Trophoblast cell (in vitro differentiated cells and primary cell): ENCODE measurements at regions not wholly inside any gene's neighbourhood (a gene's known extent, or its start where the extent isn't known, plus 50 kb on each side); places are given as distances from the start of the nearest gene placed in this dataset.

Source experiments
- DNase-seq, 2 donors: peaks; one replicate each; pipeline ENCODE4 v3.0.0-alpha.2; 2016
- H2AFZ ChIP-seq: 2 replicates; pipeline ENCODE4 v1.6.1; 2013; ENCODE audit warnings: low read length, moderate library complexity, mild to moderate bottlenecking; ENCODE audit not compliant: insufficient read depth, poor library complexity
- H2AK5ac ChIP-seq: 2 replicates; pipeline ENCODE4 v1.6.1; 2013; ENCODE audit warnings: mild to moderate bottlenecking, low read length
- H2BK120ac ChIP-seq: 2 replicates; pipeline ENCODE4 v1.6.1; 2013; ENCODE audit warnings: low read length, mild to moderate bottlenecking, moderate library complexity; ENCODE audit not compliant: insufficient read depth, poor library complexity
- H2BK12ac ChIP-seq: 2 replicates; pipeline ENCODE4 v1.6.1; 2013; ENCODE audit warnings: mild to moderate bottlenecking, low read length, moderate library complexity
- H2BK5ac ChIP-seq: 2 replicates; pipeline ENCODE4 v1.6.1; 2013; ENCODE audit warnings: low read length, low read depth, moderate library complexity, mild to moderate bottlenecking; ENCODE audit not compliant: poor library complexity
- H3K14ac ChIP-seq: 2 replicates; pipeline ENCODE4 v1.6.1; 2013; ENCODE audit warnings: mild to moderate bottlenecking, low read length
- H3K18ac ChIP-seq: 2 replicates; pipeline ENCODE4 v1.6.1; 2013; ENCODE audit warnings: mild to moderate bottlenecking, low read length
- H3K23ac ChIP-seq: 2 replicates; pipeline ENCODE4 v1.6.1; 2013; ENCODE audit warnings: low read length
- H3K27ac ChIP-seq: 2 replicates; pipeline ENCODE4 v1.5.1; 2013; ENCODE audit warnings: low read depth, mild to moderate bottlenecking, inconsistent platforms, low read length, moderate library complexity
- H3K27me3 ChIP-seq: 2 replicates; pipeline ENCODE4 v1.6.1; 2013; ENCODE audit warnings: inconsistent platforms, mild to moderate bottlenecking, low read length, moderate library complexity; ENCODE audit not compliant: insufficient read depth
- H3K36me3 ChIP-seq, 2 experiments: 1 replicate in 1 of 2; 2 replicates in 1 of 2; pipeline ENCODE4 v1.6.1; 2013; ENCODE audit warnings: low read length in 2 of 2, mild to moderate bottlenecking in 2 of 2, moderate library complexity in 1 of 2; ENCODE audit not compliant: insufficient read depth in 2 of 2, control insufficient read depth in 1 of 2
- H3K4ac ChIP-seq: 2 replicates; pipeline ENCODE4 v1.6.1; 2013; ENCODE audit warnings: low read depth, mild to moderate bottlenecking, low read length, moderate library complexity
- H3K4me1 ChIP-seq, 2 experiments: 1 replicate in 1 of 2; 2 replicates in 1 of 2; pipeline ENCODE4 v1.6.1; 2013; ENCODE audit warnings: low read length in 2 of 2, mild to moderate bottlenecking in 2 of 2, moderate library complexity in 1 of 2; ENCODE audit not compliant: insufficient read depth in 2 of 2, control insufficient read depth in 1 of 2
- H3K4me2 ChIP-seq: 2 replicates; pipeline ENCODE4 v1.6.1; 2013; ENCODE audit warnings: inconsistent platforms, mild to moderate bottlenecking, low read length, moderate library complexity
- H3K4me3 ChIP-seq: 2 replicates; pipeline ENCODE4 v1.5.1; 2013; ENCODE audit warnings: mild to moderate bottlenecking, low read depth, low read length, inconsistent platforms
- H3K79me1 ChIP-seq: one replicate; pipeline ENCODE4 v1.6.1; 2013; ENCODE audit warnings: low read length
- H3K79me2 ChIP-seq: 2 replicates; pipeline ENCODE4 v1.6.1; 2013; ENCODE audit warnings: low read length, mild to moderate bottlenecking; ENCODE audit not compliant: control insufficient read depth, insufficient read depth, poor library complexity
- H3K9ac ChIP-seq: 2 replicates; pipeline ENCODE4 v1.6.1; 2013; ENCODE audit warnings: mild to moderate bottlenecking, low read length
- H3K9me3 ChIP-seq: 2 replicates; pipeline ENCODE4 v1.6.1; 2013; ENCODE audit warnings: low read depth, mild to moderate bottlenecking, control low read depth, inconsistent platforms, low read length; ENCODE audit not compliant: insufficient read depth
- H4K12ac ChIP-seq: 2 replicates; pipeline ENCODE4 v1.6.1; 2013; ENCODE audit warnings: low read depth, mild to moderate bottlenecking, low read length, moderate library complexity
- H4K8ac ChIP-seq: 2 replicates; pipeline ENCODE4 v1.6.1; 2013; ENCODE audit warnings: low read depth, mild to moderate bottlenecking, low read length, moderate library complexity
- H4K91ac ChIP-seq: one replicate; pipeline ENCODE4 v1.6.1; 2013; ENCODE audit warnings: low read depth, mild to moderate bottlenecking, low read length, moderate library complexity
- WGBS: extraction: QIAGEN DNeasy Blood & Tissue Kit; methylation state at CpG from one replicate; pipeline ENCODE4 v1.1.7; 2013; ENCODE audit warnings: missing lambda C conversion rate; ENCODE audit not compliant: insufficient read length, insufficient coverage; ENCODE audit errors: extremely low coverage; 5-methylcytosine and 5-hydroxymethylcytosine counted together

DNA sequence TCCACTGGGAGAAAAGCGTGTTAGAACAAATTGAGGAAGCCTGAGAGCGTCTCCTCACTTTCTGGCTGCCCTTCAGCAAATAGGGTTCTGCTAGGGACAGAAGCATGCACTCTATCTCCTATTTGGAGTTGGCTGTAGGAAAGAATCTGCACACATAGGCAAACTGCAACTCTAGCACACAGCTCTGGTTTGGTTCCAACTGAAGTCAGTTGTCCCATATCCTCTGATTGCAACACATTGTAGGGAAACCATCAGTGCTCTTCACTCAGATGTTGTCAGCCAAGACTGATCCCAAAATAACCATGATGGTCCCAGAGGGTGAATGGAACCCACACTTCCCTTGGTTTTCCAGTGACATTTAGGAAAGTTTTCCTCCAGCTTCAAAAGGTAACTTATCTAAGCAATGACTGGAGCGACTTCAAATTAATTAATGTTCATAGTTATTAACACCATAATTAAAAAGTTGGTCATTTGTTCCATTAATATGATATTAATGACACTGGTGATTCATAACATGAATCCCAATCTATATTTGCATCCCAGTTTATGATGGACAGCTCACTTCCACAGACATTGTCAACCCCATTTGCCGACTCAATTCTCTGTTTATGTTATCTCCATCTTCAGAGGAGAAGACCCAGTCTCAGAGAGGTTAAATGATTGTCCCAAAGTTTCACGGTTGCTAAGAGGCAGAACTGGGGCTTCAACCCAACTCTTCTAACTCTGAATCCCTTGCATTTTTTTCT, 136.7 kb upstream of the ZNF462 start:
- no CpG with 5 or more reads among the region's 5 CpGs for WGBS

DNA sequence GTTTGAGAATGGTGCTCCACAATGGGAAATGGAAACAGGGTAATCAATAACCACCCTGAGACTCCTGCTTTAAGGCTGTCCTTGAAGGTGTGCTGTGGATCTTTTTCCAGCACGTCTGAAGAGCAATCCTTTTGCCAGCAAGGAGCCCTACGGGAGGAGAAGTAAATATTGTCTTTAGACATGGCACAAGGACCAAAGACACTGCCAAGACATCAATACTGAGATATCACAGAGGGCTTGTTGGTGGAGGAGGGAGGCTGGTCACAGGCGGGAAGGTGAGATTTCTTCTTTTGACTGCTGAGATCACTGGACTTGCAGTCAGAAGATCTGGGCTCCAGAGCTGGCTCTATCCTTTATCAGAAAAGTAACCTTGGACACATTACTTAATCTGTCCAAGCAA, 135.0 kb upstream of the ZNF462 start:
- Histone ChIP-seq H3K4me1 (no peaks in the 10 kb centered on the region), H3K18ac (no peak overlapping the region), H3K4me3 (no peak overlapping the region), H3K23ac (no peak overlapping the region), H2AK5ac (no peak overlapping the region), H3K79me1 (no peaks in the 10 kb centered on the region), H3K4ac (no peak overlapping the region), H4K12ac (no peak overlapping the region), H3K36me3 (no peaks in the 10 kb centered on the region), H2BK12ac (no peak overlapping the region), H3K27me3 (no peaks in the 10 kb centered on the region), H3K4me2 (no peak overlapping the region), H4K8ac (no peak overlapping the region), H3K79me2 (no peaks in the 10 kb centered on the region), H2AFZ (no peak overlapping the region), H3K9me3 (no peaks in the 10 kb centered on the region), H3K9ac (no peak overlapping the region), H2BK5ac (no peak overlapping the region), H4K91ac (no peak overlapping the region), H3K27ac (no peak overlapping the region), H3K14ac (no peak overlapping the region), H2BK120ac (no peak overlapping the region)
- no peak for DNase-seq
- WGBS, result no CpG with 5 or more reads among the region's 3 CpGs

More for the DNA sequence above, 136.7 kb upstream of the ZNF462 start:
- H2AK5ac ChIP-seq, result no peak overlapping the region
- no peak overlapping the region for H4K12ac ChIP-seq
- no peak overlapping the region for H3K4me3 ChIP-seq
- no peak overlapping the region for H3K4me2 ChIP-seq
- no peaks in the 10 kb centered on the region for H3K9me3 ChIP-seq
- H3K36me3 ChIP-seq, result no peaks in the 10 kb centered on the region
- H3K4me1 ChIP-seq, result no peaks in the 10 kb centered on the region
- no peak overlapping the region for H2AFZ ChIP-seq
- H3K27me3 ChIP-seq, result no peaks in the 10 kb centered on the region
- H2BK12ac ChIP-seq, result no peak overlapping the region
- H3K23ac ChIP-seq, result no peak overlapping the region
- H2BK120ac ChIP-seq, result no peak overlapping the region
- H3K18ac ChIP-seq, result no peak overlapping the region
- H3K79me1 ChIP-seq, result no peaks in the 10 kb centered on the region
- no peak overlapping the region for H3K9ac ChIP-seq
- DNase-seq, result no peak
- no peaks in the 10 kb centered on the region for H3K79me2 ChIP-seq
- H2BK5ac ChIP-seq, result no peak overlapping the region
- no peak overlapping the region for H3K27ac ChIP-seq
- no peak overlapping the region for H4K91ac ChIP-seq
- no peak overlapping the region for H3K4ac ChIP-seq
- no peak overlapping the region for H3K14ac ChIP-seq
- H4K8ac ChIP-seq, result no peak overlapping the region

- Histone ChIP-seq H3K36me3 (no peaks in the 10 kb centered on the region), H3K14ac (no peak overlapping the region), H3K27me3 (no peaks in the 10 kb centered on the region), H3K4me1 (peaks cover 0 to under 1% of the 10 kb centered on the region in 2 experiments), H2BK120ac (no peak overlapping the region), H3K27ac (no peak overlapping the region), H4K12ac (no peak overlapping the region), H3K79me2 (no peaks in the 10 kb centered on the region), H3K79me1 (no peaks in the 10 kb centered on the region), H3K4me2 (no peak overlapping the region), H2BK5ac (no peak overlapping the region), H3K23ac (no peak overlapping the region), H3K4me3 (no peak overlapping the region), H2AK5ac (no peak overlapping the region), H4K91ac (no peak overlapping the region), H2AFZ (no peak overlapping the region), H3K4ac (no peak overlapping the region), H4K8ac (no peak overlapping the region), H3K9me3 (no peaks in the 10 kb centered on the region), H2BK12ac (no peak overlapping the region), H3K18ac (no peak overlapping the region), H3K9ac (no peak overlapping the region)
- no peak for DNase-seq
- no CpG with 5 or more reads among the region's 7 CpGs for WGBS
These were observed 134.1 kb upstream of the ZNF462 start for GRCh38 chr9:106728860-106729259.

- H3K4me3 ChIP-seq, result no peak overlapping the region
- H3K9ac ChIP-seq, result no peak overlapping the region
- no peak overlapping the region for H3K27ac ChIP-seq
- H3K23ac ChIP-seq, result no peak overlapping the region
- H2BK120ac ChIP-seq, result no peak overlapping the region
- no peak overlapping the region for H4K8ac ChIP-seq
- no peak overlapping the region for H2AFZ ChIP-seq
- H3K36me3 ChIP-seq, result no peaks in the 10 kb centered on the region
- no peak overlapping the region for H3K14ac ChIP-seq
- no peak for DNase-seq
- no peak overlapping the region for H3K4ac ChIP-seq
- no peak overlapping the region for H4K91ac ChIP-seq
- H3K79me1 ChIP-seq, result no peaks in the 10 kb centered on the region
- H2BK5ac ChIP-seq, result no peak overlapping the region
- H3K18ac ChIP-seq, result no peak overlapping the region
- no peaks in the 10 kb centered on the region for H3K27me3 ChIP-seq
- H3K9me3 ChIP-seq, result no peaks in the 10 kb centered on the region
- no peak overlapping the region for H2BK12ac ChIP-seq
- no peak overlapping the region for H4K12ac ChIP-seq
- no CpG with 5 or more reads among the region's 1 CpG for WGBS
- no peak overlapping the region for H3K4me2 ChIP-seq
- peaks cover 0 to 4% of the 10 kb centered on the region in 2 experiments for H3K4me1 ChIP-seq
- H3K79me2 ChIP-seq, result no peaks in the 10 kb centered on the region
- no peak overlapping the region for H2AK5ac ChIP-seq
These were observed 131.1 kb upstream of the ZNF462 start for GRCh38 chr9:106731910-106732309.
